GM10248 (cell line): ENCODE measurements at regions not wholly inside any gene's neighbourhood (a gene's known extent, or its start where the extent isn't known, plus 50 kb on each side); places are given as distances from the start of the nearest gene placed in this dataset.

ENCODE experiments used
- CTCF ChIA-PET: fragments of 300-600 bp; sonication (Branson Sonifier 250); formaldehyde crosslinking; extraction: SDS; loops from one replicate; lab custom pipeline; 2021; ENCODE audit warnings: antibody characterized with exemption; lab: Yijun Ruan, JAX
- POLR2A ChIA-PET: fragments of 350-650 bp; sonication (Branson Sonifier 250); formaldehyde crosslinking; extraction: SDS; loops from one replicate; lab custom pipeline; 2020; ENCODE audit warnings: antibody characterized with exemption; lab: Yijun Ruan, JAX
- DNase-seq: peaks from one replicate; pipeline ENCODE4 v3.0.0; 2012; ENCODE audit errors: extremely low spot score
- CTCF ChIP-seq: IDR thresholded peaks from 2 replicates; pipeline ENCODE4 v1.5.1; 2012; ENCODE audit warnings: mild to moderate bottlenecking, low read depth; ENCODE audit errors: extremely low read depth, missing control alignments, control extremely low read depth

GRCh38 chr17:27224526-27225315 is 69.2 kb upstream of the WSB1 start:
- no peak for TF ChIP-seq CTCF
- ChIA-PET CTCF (interaction anchor here (2.3 to 11.5 kb wide), 2 partner anchors 12 to 18 kb away, joined by 5 to 141 read pairs; no protein-coding TSS in a partner anchor), POLR2A (no interaction called here)
- DNase-seq = no peak

DNA sequence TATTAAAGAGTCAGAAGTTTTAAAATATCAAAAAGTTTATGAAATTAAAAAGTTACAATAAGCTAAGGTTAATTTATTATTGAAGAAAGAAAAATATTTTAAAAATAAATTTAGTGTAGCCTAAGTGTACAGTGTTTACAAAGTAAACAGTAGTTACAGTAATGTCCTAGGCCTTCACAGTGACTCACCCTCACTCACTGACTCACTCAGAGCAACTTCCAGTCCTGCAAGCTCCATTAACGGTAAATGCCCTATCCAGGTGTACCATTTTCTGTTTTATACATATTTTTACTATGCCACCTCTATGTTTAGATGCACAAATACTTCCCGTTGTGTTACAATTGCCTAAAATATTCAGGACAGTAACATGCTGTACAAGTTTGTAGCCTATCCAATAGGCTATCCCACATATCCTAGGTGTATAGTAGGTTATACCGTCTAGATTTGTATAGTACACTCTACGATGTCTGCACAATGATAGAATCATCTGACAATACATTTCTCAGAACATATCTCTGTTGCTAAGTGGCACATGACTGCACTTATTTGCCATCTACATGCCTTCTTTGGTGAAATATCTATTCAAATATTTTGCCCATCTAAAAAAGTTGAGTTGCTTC is 67.2 kb upstream of the WSB1 start:
- CTCF ChIA-PET = interaction anchor here (1.1 to 11.5 kb wide), 4 partner anchors 10 to 128 kb away, joined by 3 to 141 read pairs (median 5); no protein-coding TSS in a partner anchor
- POLR2A ChIA-PET = no interaction called here
- TF ChIP-seq CTCF = no peak
- no peak for DNase-seq

GRCh38 chr17:27230996-27231395 is 62.9 kb upstream of the WSB1 start:
- ChIA-PET CTCF (no interaction called here), POLR2A (no interaction called here)
- no peak for DNase-seq
- TF ChIP-seq CTCF = no peak

GRCh38 chr17:27232328-27232727 is 61.6 kb upstream of the WSB1 start:
- DNase-seq = no peak
- ChIA-PET POLR2A (no interaction called here), CTCF (interaction anchor here (7.4 kb wide), 1 partner anchor 418 kb away, joined by 75 read pairs; no protein-coding TSS in a partner anchor)
- no peak for TF ChIP-seq CTCF

GRCh38 chr17:27233059-27233458 is 60.9 kb upstream of the WSB1 start:
- DNase-seq = no peak
- POLR2A ChIA-PET = no interaction called here
- no peak for TF ChIP-seq CTCF
- CTCF ChIA-PET = interaction anchor here (0.8 to 9.7 kb wide), 5 partner anchors 9 to 417 kb away, joined by 3 to 141 read pairs (median 75); no protein-coding TSS in a partner anchor

DNA sequence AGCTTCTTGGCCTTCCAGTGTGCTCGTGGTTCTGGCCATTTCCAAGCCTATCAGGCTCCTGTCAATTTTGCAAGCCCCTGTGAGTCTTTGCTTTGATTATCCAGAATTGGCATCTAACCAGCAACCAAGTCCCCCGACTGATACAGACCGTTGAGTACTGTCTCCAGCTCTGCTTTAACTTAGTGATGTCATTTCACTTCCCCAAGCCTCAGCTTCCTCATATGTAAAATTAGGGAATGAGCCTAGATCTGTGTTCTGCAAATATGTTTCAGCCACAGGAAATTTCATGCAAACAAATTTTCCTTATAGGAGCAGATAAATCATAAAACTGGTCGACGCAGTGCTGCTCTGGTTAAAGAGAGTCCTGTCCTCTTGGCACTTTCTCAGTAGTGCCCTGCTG is 60.1 kb upstream of the WSB1 start:
- DNase-seq = no peak
- ChIA-PET CTCF (interaction anchor here (0.8 to 9.7 kb wide), 5 partner anchors 8 to 417 kb away, joined by 3 to 141 read pairs (median 75); no protein-coding TSS in a partner anchor), POLR2A (no interaction called here)
- TF ChIP-seq CTCF = no peak
